ENCODE measurements at regions not wholly inside any gene's neighbourhood (a gene's known extent, or its start where the extent isn't known, plus 50 kb on each side); places are given as distances from the start of the nearest gene placed in this dataset.

DNA sequence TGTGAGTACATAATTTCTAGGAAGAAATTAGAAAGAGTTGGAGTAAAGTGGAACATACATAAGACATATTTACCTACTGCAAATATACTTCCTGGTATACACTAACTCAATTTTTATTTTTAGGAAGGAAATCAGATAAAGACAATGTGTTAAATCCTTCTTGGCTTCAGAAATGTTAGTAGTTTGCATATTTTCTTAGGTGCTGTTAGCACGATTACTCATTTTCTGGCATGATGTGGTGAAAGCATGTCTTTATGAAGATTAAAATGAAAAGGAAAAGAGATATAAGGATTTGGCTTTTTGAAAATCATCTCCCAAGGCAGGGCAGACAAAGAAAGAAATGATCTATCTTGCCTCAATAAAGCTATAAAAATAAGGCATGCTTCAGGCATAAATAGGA, 287.6 kb upstream of the E2F7 start:
- no peak for DNase-seq (ENCODE audit: low read depth)

DNA sequence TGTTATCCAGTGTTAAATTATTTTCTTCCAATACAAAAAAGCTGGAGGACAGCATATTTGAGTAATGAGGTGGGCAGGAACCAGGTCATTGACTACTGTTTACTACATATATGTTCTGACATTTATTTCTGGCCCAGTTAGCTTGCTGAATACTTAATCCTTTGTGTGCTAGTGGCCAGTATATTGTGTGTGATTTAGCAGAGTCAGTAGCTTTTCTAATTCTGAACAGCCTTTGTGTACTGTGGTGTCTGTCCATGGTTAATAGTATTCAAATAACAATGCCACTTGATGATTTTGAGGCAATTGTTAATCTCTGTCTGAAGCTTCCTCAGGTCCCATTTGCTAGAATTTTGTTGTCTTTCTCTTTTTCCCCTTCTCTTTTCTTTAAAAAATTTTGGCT, 286.5 kb upstream of the E2F7 start:
- DNase-seq (ENCODE audit: low read depth), result no peak

DNA sequence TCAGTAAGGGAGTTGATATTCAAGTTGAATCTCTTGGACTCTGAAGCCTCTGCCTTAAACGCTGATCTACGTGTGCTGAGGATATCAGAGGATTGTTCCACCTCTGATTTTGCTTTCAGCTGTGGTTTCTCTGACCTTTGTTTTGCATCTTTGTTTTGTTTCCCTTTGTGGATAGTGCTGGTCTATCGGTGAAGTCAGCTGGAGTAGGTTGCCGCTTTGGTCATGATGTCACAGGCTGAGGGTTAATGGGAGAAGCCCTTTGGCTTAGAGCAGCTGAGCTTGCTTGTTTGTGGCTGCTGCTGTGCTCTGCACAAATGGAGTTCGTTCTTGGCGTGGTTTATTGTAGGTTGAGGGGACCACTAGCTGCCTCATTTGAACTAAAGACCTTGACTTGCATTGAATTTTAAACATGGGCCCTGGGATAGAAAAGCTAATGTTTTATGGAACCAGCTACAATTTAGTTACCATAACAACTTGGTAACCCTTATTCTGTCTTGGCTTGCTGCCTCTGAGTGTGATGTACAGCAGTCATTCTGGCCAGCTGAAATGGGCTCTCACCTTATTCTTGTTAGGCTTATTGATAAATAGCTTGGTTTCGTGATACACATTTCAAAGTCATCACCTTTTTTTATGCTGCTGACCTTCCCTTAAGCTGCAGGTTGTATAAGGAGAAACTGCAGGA, 284.5 kb upstream of the E2F7 start:
- DNase-seq (ENCODE audit: low read depth), result no peak

DNA sequence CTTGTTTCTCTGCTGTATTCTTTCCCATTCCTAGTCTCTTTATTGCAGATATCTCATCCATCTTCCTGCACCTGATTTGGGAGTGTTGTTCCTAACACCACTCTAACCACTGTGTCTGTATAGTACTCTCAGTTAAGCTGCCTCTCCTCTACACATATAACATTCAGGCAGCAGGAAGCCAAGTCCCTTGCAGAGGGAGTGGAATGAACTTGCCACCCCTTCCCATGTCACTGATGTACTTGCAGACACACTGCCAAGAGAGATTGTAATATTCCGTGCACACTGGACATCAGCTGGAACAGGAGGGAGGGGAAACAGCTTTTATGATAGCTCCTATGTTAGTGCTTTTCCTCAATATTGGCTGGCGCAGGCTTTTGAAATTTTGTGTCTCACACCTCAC, 281.6 kb upstream of the E2F7 start:
- no peak for DNase-seq (ENCODE audit: low read depth)

DNA sequence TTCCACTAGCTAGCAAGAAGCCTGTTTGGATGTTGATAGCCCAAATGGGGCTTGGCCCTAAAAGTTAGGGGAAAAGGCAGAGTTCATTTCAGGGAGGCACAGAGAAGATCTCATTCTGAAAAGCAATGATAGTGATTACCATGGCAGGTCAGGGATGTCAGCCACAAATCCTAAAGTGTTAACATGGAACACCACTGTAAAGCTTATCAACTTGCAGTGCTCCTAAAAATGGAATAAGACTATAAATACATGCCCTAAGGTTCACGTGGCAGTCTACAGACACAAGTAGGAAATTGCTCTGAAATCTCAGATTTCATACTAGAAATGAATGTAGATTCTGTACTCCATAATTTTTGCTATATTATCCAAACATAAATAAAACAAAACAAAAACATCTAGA, 280.0 kb upstream of the E2F7 start:
- DNase-seq (ENCODE audit: low read depth), result no peak

DNA sequence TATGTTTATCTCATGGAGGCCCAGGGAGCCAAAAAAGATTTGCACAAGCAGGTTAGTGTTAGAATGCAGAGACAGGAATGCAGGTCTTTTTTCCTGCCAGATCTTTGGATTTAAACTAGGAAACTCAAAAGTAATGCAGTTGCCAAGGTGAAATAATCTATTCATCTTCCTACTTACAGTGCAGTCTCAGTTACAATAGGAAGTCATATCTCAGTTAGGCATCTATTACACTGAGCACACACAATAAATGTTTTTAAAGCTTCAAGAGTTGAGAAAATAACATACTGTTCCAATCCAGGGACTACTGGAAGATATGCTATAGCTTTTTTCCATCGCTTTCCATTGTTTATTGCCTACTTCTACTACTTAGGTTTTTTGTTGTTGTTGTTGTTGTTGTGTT, 279.3 kb upstream of the E2F7 start:
- no peak for DNase-seq (ENCODE audit: low read depth)

DNA sequence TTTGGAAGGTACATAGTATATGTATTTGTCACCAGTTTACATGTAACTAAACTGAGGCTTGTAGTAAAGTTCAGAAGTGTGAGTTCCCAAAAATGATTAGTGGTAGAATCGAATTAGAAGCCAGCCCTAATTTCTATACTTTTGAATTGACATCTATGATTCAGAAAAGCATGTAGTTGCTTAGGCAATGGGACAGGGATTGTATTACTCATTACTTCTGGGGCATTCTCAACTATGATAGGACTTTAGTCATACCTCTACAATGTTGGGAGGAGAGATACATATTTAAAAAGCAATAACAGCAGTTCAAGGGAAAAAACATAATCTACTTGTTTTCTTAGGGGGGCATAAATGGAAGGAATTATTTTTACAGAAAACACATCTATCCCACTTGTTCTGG, 277.9 kb upstream of the E2F7 start:
- peak; percentile 36 for DNase-seq (ENCODE audit: low read depth)

DNA sequence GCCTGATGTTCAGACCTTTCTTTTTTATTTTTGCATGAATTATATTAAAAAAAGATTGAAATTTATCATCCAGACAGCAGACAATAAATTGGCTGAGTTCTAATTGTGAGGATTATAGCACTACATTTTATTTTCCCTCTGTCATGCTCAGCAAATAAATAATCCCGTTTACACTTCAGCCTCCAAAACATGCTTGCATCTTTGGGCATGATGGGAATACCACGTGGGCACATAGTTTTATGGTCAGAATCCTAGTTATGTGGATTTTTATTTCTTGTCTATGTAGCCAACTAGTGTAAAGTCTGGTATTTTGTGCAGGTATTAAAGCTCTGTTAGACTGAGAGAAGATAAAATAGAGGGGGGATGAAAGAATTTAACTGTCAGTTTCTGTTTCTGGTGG, 276.9 kb upstream of the E2F7 start:
- no peak for DNase-seq (ENCODE audit: low read depth)

DNA sequence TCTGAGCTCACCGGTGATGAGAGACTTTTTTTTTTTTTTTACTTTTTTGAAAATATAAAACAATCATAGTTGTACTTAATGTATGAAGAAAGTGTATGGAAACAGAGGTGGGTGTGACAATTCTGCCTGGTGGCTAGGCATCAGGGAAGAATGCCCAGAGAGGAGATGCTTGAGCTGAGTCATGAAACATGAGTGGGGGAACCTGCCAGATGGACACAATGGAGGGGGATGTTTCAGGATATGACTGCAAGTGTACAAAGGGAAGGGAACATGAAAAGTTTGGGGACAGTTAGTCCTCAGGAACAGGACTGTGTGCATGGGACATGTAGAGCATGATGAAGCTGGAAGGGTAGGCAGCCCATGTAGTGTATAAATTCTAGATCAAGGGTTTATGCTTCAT, 274.2 kb upstream of the E2F7 start:
- no peak for DNase-seq (ENCODE audit: low read depth)

DNA sequence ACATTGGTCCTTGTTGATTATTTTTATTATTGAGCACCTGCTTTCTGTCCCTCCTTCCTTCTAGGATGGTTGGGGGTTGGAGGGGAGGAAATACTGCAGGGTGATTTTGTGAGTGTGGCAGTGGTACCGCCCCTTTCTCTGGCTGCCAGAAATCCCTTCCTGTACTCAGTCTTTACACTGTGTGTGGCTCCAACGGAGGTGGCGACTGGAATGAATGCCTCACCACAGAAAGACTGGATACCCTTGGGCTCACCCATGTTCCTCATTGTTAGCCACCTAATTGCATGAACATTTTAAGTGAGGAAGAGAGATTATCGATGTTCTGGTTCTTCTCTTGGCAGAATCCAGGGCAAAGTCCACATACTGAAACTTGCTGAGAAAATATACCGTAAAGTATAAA, 272.0 kb upstream of the E2F7 start:
- DNase-seq (ENCODE audit: low read depth), result no peak

DNA sequence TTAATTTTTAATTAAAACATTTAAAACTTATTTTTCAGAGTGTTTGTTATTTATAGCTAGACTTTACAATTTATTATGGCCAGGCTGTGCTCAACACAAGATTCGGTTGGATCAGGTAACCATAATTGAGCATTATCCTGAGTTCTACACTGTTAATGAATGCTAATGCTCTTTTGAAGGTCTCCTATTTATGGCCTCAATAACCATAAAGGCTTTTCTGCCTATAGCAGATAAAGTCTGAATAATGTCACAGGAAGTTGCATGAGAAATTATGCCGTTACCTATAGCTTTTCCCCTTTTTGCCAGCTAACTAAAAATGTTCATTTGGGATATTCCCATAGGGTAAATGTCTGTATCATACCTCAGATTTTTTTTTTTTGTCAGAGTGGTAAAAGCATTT, 269.4 kb upstream of the E2F7 start:
- no peak for DNase-seq (ENCODE audit: low read depth)

DNA sequence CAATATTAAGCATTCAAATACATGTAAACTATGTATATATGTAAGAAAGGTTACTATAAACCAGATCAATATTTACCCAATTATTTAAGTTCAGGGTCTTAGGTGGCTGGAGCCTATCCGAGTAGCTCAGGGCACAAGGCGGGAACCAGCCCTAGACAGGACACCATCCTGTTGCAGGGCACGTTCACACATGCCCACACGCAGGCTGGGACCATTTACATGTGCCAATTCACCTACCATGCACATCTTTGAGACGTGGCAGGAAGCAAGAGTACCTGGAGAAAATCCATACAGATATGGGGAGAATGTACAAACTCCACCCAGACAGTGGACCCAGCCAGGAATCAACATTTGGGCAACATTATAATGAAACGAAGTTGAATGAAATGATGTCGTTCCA, 263.0 kb upstream of the E2F7 start:
- DNase-seq (ENCODE audit: low read depth), result no peak

DNA sequence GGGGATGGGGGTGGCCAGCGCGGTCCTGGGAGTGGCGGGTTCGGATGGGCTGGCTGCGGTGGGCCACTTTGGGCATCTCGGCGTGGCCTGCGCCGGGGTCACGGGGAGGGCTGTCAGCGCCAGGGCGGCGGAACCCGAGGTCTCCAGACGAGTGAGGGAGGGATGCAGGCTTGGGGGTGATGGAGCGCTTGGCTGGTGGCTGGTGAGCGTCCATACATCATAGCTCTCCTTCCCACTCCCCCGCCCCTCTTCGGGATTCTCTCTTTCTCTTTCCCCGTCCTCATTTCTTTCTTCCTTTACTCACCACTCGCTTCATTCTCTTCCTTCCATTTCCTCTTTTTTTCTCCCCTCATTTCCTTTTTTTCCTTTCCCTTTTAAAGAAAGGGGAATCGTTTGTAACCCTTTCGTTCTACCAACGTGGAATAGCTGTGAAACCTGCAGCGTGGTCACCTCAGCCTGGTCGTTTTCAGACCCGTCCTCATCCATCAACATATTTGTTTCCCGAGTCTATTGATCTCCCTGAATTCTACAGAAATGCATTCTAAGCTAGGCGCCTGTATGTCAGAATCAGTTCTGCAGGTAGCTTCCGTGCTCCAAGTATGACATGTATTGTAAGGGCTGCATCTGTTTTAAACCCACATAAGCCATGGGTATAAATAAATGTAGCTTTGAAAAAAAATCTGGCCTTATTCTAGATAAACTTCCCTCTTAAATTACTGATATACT, 260.3 kb upstream of the E2F7 start:
- DNase-seq (ENCODE audit: low read depth), result no peak

DNA sequence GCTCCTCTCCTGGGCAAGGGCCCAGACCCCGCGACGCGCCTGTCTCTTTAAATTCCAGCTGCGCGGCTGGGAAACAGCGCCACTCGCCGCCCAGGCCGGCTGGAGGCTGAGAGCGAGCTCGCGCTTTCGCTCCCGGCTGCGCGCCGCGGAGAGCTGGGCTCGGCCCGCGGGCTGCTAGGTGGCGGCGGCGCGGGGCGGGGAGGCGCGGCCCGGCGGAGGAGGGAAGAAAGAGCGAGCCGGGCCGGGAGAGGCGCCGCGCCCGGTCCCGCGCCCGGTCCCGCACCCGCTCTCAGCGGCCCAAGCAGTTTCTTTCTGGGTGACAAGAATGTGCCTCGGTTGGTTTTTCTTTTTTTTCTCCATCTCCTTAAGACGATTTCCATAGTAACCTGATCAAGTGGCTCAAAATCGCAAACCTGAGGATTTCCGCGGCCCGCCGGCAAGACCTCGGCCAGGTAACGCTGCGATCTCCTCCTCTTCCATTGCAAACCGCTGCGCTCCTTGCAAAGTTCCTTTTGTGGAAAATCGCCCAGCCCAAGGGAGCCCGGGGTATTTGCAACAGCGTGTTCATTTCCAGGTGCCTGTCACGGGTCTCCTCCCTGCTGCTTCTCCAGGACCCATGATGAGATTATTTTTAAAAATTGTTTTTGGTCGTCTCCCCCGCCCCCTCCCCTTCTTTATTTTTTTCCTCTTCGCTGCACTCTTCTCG, 259.5 kb upstream of the E2F7 start:
- peak; percentile 50 for DNase-seq (ENCODE audit: low read depth)

DNA sequence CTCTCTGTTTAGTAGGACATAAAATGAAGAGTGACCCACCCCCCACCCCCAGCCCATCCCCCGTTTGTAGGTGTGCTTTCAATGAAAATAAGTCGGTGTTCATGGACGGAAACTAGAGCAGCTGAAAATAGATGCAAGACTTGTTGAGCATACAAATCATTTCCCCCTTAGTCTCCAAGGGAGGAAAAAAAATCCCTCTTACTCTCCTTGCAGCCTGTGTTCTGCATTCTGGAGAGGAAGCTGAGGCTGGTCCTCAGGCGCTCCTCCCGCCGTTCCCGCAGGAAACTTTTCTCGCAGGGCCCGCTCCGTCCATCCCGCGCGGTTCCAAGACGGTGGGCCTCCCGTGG, 259.0 kb upstream of the E2F7 start:
- no peak for DNase-seq (ENCODE audit: low read depth)

DNA sequence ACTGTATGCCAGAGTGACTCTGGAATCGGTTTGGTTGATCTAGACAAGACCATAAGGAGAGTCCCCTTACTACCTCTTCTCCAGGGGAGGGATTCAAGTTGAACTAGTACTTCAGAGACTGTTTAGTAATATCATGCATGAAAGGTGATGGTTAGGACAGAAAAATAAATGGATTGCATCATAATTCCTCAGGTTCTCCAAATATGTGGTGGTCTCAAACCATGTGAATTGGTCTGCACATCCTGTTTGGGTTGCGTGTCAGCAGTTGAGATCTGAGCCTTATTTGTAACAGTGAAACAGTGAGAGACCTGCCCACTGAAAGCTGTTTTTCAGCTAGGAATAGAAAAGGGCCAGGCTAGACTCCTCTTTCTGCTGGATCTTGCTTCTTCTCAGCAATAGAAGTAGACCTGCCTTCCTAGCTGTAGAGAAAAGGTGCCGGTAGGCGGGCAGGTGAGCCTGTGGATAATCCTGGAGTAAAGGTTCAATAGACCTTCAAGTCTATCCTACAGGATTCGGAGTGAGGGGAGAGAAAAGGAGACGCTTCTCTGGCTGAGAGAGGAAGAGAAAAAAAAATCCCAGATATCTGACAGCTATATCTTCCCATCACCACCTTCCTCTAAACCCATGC, 258.5 kb upstream of the E2F7 start:
- DNase-seq (ENCODE audit: low read depth), result no peak

DNA sequence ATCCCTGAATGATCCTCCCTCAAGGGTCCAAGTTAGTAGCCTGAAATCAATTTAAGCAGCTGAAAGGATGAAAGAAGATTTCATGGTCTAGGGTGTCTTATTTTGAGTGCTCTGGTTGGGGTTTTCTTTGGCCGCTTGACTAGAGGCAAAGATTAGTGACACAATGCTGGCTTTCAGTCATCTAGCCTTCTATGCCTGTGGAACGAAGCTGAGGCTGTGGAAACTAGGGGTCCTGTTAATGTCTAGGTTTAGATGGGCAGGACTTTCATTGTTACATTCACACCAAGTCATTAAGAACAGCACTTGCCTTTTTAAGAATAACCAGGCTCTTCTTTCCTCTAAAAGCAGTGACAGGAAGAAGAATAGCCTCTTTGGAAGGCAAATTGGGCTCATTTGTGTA, 253.8 kb upstream of the E2F7 start:
- no peak for DNase-seq (ENCODE audit: low read depth)

DNA sequence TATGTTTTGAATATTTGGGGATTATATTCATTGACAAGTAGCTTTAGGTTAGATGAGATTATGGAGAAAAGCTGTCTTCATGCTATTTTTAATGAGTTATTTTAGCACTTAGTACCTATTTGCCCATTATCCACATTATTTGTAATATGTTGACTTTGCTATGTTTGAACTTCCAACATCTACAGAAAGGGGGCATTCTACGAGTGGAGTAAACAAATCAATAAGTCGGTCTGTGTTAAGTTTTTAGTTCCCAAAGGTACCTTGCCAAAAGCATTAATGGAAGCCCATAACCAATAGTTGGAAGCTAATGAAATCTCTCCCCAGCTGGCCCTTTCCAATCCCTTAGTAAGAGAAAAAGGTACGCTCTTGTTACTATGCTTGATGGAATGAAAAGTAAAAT, 250.0 kb upstream of the E2F7 start:
- DNase-seq (ENCODE audit: low read depth), result no peak

DNA sequence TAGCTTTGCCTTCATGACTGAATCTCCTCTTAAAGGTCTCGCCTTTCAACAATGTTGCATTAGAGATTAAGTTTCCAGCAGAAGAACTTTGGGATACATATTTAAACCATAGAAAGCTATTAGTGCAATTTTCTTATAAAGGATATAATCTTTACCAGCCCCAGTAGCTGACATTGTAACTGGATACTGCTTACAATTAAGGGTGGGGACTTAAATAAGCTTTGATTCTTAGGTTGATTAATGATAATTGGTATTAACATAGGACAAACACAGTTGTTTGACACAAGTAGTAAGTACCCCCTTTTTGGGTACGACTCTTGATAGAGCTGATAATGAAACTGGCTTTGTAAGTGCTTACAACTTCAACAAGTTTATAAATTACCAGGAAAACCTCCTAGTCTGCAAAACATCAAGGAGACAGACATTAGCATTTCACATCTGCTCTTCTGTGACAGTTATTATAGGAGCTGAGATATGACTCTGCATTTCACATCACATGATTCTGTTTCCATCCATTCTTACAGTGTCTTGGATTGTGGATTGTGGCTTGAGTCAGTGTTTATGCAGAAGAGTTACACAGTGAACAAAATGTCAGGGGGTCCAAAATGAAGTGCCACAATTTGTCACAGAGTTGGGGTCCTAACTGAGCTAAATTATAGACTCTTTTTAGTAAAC, 249.1 kb upstream of the E2F7 start:
- peak; percentile 16 for DNase-seq (ENCODE audit: low read depth)

DNA sequence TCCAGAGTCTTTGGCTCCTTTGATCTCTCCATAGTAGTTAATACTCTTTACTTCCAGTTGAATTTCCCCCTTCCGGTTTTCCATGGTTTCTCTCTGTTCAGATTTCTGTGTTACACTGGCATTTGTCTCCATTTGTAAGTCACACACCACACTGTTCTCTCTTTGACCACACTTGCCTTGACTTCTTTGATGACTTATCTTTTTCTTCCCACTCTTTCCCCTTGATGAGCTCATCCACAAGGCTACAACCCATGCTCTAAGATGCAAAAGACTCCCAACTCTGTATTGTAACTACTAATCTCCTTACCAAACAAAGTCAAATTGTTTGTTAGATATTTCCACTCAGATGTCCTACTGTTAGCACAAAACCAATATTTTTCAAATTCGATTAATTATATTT, 242.7 kb upstream of the E2F7 start:
- no peak for DNase-seq (ENCODE audit: low read depth)

DNA sequence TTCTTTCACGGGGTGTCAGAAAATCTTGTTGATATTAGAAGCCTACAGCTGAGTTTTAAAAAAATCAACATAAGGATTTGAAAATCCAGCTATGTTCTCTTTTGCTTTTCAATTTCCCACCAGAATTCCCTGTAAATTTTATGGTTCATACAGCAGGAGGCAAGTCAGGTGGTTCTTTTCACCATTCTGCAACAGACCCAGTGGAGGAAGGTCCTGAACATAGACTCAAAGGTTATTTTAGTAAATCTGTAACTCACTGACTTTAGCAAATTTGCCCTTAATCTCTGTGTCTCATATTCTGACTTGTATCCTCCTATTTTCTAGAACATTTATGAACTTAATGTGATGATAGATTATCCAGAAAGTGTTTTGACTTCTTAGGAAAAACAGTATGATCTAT, 235.4 kb upstream of the E2F7 start:
- DNase-seq (ENCODE audit: low read depth), result no peak

DNA sequence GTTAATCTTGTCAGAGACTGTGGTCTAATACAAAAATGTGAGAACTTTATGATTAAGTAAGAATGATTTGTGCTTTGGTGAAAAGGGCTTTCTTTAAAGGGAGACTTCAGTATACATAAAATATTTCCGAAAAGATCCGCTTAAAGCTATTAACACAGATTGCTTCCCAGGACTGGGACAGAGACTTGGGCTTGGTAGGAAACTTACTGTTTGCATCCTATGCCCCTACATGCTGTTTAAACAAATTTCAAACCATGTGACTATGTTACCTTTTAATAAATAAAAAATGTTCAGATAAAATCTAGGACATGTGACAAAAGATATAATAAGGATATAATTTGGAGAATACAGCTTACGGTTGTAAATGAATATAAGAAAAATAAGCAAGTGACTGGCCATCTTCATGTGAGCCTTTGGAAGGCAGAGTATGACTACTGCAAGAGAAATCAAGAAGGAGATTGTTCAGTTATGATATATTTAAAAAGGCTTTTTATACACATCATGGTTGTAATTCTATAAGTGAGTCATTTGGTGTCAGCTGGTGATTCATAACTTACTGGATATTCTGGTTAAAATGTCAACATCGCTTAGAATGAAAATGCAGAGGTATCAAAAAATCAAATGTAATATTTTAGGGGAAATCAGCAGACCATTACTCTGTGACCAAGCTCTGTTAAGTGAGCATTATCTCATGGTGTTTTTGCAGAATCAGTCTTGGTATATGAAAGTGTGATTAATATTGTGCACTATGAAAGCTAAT, 234.7 kb upstream of the E2F7 start:
- peak; percentile 58 for DNase-seq (ENCODE audit: low read depth)

Data from amniotic epithelial cell (primary cell).